ENCODE measurements at regions not wholly inside any gene's neighbourhood (a gene's known extent, or its start where the extent isn't known, plus 50 kb on each side); places are given as distances from the start of the nearest gene placed in this dataset.

- Histone ChIP-seq H3K9me3 (no peaks in the 10 kb centered on the region), H3K27me3 (no peaks in the 10 kb centered on the region), H3K4me1 (no peaks in the 10 kb centered on the region), H3K27ac (no peak overlapping the region), H3K36me3 (no peaks in the 10 kb centered on the region), H3K4me3 (no peak overlapping the region)
- intact Hi-C loops (cut with DNase I; ENCODE audit: low total_unique reads) = no loop called here
- DNase-seq (ENCODE audit: low spot score in 2 of 2) = no peak
- no peak for TF ChIP-seq CTCF (IDR thresholded peaks at IDR 0.05)
- no peak for TF ChIP-seq POLR2AphosphoS5 (IDR thresholded peaks at IDR 0.05)
Measured at GRCh38 chr3:76834657-76835056, 205.2 kb upstream of the ROBO2 start.

DNA sequence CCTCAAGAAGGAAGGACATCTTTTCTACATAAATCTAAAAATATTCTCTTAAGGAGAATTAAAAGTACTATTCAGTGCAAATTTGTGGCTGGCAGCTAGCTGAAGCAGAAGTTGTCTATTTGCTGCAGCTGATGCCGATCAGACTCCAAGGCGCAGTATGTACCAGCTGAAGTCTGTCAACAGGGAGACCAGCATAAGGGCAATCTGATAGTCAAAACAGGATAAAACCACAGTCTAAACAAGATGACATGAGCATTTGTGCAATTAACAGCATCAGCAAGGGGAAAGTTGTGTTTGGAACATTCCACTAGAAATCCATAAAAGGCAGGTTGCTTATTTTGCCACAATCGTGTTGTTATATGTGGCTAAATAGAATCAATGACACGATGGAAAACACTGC lies 198.2 kb upstream of the ROBO2 start:
- no peak overlapping the region for H3K27ac ChIP-seq
- H3K4me1 ChIP-seq = no peaks in the 10 kb centered on the region
- TF ChIP-seq POLR2AphosphoS5 (IDR thresholded peaks at IDR 0.05) = no peak
- TF ChIP-seq CTCF (IDR thresholded peaks at IDR 0.05) = no peak
- no peak for TF ChIP-seq POLR2A (IDR thresholded peaks at IDR 0.05)
- no peak overlapping the region for H3K4me3 ChIP-seq
- H3K36me3 ChIP-seq = no peaks in the 10 kb centered on the region
- no peaks in the 10 kb centered on the region for H3K9me3 ChIP-seq
- intact Hi-C loops (cut with DNase I; ENCODE audit: low total_unique reads) = no loop called here
- no peak for DNase-seq (ENCODE audit: low spot score in 2 of 2)
- no peaks in the 10 kb centered on the region for H3K27me3 ChIP-seq

GRCh38 chr3:76842216-76842615 lies 197.7 kb upstream of the ROBO2 start:
- Histone ChIP-seq H3K27ac (no peak overlapping the region), H3K9me3 (no peaks in the 10 kb centered on the region), H3K4me1 (no peaks in the 10 kb centered on the region), H3K36me3 (no peaks in the 10 kb centered on the region), H3K4me3 (no peak overlapping the region), H3K27me3 (no peaks in the 10 kb centered on the region)
- intact Hi-C loops (cut with DNase I; ENCODE audit: low total_unique reads) = no loop called here
- TF ChIP-seq CTCF (IDR thresholded peaks at IDR 0.05) (no peak), POLR2A (IDR thresholded peaks at IDR 0.05) (no peak)
- DNase-seq (ENCODE audit: low spot score in 2 of 2) = no peak

DNA sequence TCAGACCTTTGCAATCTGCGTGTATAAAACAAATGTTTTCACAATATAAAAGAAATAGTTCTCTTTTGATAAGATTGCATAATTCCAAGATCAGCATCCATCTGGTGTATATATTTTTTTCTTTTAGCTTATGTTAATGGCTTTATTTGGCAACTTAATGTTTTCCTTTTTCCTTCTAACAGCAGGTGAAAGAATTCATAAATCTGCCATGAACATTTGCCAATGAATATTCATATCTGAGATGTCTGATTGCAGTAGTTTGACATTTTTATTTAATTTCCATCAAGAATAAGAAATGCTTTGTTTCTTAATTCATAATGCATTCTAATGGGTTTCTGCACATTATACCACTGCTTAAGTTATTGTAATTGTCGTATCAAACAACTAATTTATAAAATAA lies 184.4 kb upstream of the ROBO2 start:
- Histone ChIP-seq H3K4me3 (no peak overlapping the region), H3K4me1 (no peaks in the 10 kb centered on the region), H3K27me3 (no peaks in the 10 kb centered on the region), H3K9me3 (no peaks in the 10 kb centered on the region), H3K27ac (no peak overlapping the region), H3K36me3 (no peaks in the 10 kb centered on the region)
- DNase-seq (ENCODE audit: low spot score in 2 of 2) = no peak
- TF ChIP-seq POLR2AphosphoS5 (IDR thresholded peaks at IDR 0.05) (no peak), POLR2A (IDR thresholded peaks at IDR 0.05) (no peak), CTCF (IDR thresholded peaks at IDR 0.05) (no peak)
- intact Hi-C loops (cut with DNase I; ENCODE audit: low total_unique reads) = no loop called here

GRCh38 chr3:76859596-76859995 lies 180.3 kb upstream of the ROBO2 start:
- H3K36me3 ChIP-seq = no peaks in the 10 kb centered on the region
- TF ChIP-seq POLR2A (IDR thresholded peaks at IDR 0.05) (no peak), CTCF (IDR thresholded peaks at IDR 0.05) (no peak), POLR2AphosphoS5 (IDR thresholded peaks at IDR 0.05) (no peak)
- no peaks in the 10 kb centered on the region for H3K4me1 ChIP-seq
- no peaks in the 10 kb centered on the region for H3K9me3 ChIP-seq
- DNase-seq (ENCODE audit: low spot score in 2 of 2) = no peak
- H3K4me3 ChIP-seq = no peak overlapping the region
- H3K27me3 ChIP-seq = no peaks in the 10 kb centered on the region
- H3K27ac ChIP-seq = no peak overlapping the region
- intact Hi-C loops (cut with DNase I; ENCODE audit: low total_unique reads) = no loop called here

Measured in breast epithelium (tissue), 4 donors.